ENCODE measurements at regions not wholly inside any gene's neighbourhood (a gene's known extent, or its start where the extent isn't known, plus 50 kb on each side); places are given as distances from the start of the nearest gene placed in this dataset.

DNA sequence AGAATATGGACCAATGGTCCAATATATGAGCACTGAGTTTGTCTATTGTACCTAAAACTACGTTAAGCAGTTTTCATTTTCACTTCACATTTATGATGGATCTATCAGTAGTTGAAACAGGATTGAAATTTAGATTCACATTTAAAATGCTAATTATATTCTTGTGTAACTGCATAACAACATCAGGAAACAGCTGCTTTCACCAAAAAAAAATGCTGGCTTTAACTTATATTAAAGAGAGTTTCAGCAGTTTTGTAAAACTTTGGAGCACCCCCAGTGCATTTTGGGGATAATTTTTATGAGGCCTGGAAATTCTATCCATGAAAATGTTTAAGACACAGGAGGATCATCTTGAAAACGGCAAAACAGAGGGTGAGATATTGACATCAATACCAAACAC, 142.8 kb upstream of the ROBO2 start:
- Histone ChIP-seq H3K9ac (ENCODE audit: low read depth, low read length, poor library complexity) (no peak overlapping the region), H3K23ac (ENCODE audit: low read depth, low read length, poor library complexity) (no peak overlapping the region), H3K9me3 (replicated peaks in 1 of 2; ENCODE audit: control insufficient read depth in 2 of 2, insufficient read depth in 1 of 2, low read depth in 1 of 2, low read length in 2 of 2) (no peaks in the 10 kb centered on the region), H3K18ac (ENCODE audit: low read length) (no peak overlapping the region), H4K8ac (ENCODE audit: low read depth, low read length) (no peak overlapping the region), H2BK15ac (ENCODE audit: low read length) (no peak overlapping the region), H3K36me3 (replicated peaks in 1 of 2; ENCODE audit: control insufficient read depth in 2 of 2, insufficient read depth in 2 of 2, low read length in 2 of 2) (no peaks in the 10 kb centered on the region), H2AFZ (ENCODE audit: low read length) (no peak overlapping the region), H4K91ac (ENCODE audit: low read depth, low read length, poor library complexity) (no peak overlapping the region), H3K4me1 (ENCODE audit: control insufficient read depth in 2 of 2, insufficient read depth in 1 of 2, low read depth in 1 of 2, low read length in 2 of 2) (no peaks in the 10 kb centered on the region), H2AK5ac (ENCODE audit: low read depth, low read length) (no peak overlapping the region), H2BK5ac (ENCODE audit: low read length) (no peak overlapping the region), H3K14ac (ENCODE audit: low read length) (no peak overlapping the region), H2BK12ac (ENCODE audit: low read length) (no peak overlapping the region), H3K4me3 (ENCODE audit: low read length in 2 of 2) (no peak overlapping the region), H3K79me1 (ENCODE audit: low read depth, low read length) (no peaks in the 10 kb centered on the region), H3K4ac (ENCODE audit: low read length) (no peak overlapping the region), H3K27me3 (ENCODE audit: control insufficient read depth in 3 of 3, insufficient read depth in 3 of 3, low read depth in 1 of 3, low read length in 3 of 3) (no peaks in the 10 kb centered on the region), H2BK120ac (ENCODE audit: low read depth, low read length) (no peak overlapping the region), H3K27ac (replicated peaks; ENCODE audit: low read length) (no peak overlapping the region), H3K4me2 (ENCODE audit: insufficient read depth, low read length, poor library complexity, severe bottlenecking) (no peak overlapping the region)
- no peak for DNase-seq (ENCODE audit: low spot score)
- no CpG with 5 or more reads among the region's 2 CpGs for WGBS, 2 donors (ENCODE audit: extremely low coverage in 2 of 2, insufficient read length in 2 of 2, insufficient replicate concordance in 1 of 2)

DNA sequence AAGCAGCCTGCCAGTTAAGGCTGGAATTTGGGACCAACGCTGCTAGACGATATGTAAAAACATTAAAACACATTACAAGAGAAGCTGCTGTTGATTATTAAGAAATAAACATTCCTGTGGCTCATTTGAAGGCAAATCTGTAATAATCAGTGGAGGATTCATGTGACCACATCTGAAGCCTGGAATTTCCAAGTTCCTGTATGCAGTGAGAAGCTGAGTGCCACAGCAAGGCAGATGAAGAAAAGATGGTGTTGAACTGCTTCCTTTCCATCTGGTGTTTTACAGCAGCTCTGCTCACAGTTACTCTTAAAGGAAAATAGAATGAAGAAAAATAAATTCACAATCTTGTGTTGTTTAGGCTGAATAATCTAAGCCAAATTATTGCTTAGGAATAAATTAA, 139.3 kb upstream of the ROBO2 start:
- Histone ChIP-seq H3K4ac (ENCODE audit: low read length) (no peak overlapping the region), H2AFZ (ENCODE audit: low read length) (no peak overlapping the region), H2BK120ac (ENCODE audit: low read depth, low read length) (no peak overlapping the region), H3K9me3 (replicated peaks in 1 of 2; ENCODE audit: control insufficient read depth in 2 of 2, insufficient read depth in 1 of 2, low read depth in 1 of 2, low read length in 2 of 2) (no peaks in the 10 kb centered on the region), H2BK15ac (ENCODE audit: low read length) (no peak overlapping the region), H3K79me1 (ENCODE audit: low read depth, low read length) (no peaks in the 10 kb centered on the region), H3K4me1 (ENCODE audit: control insufficient read depth in 2 of 2, insufficient read depth in 1 of 2, low read depth in 1 of 2, low read length in 2 of 2) (no peaks in the 10 kb centered on the region), H3K36me3 (replicated peaks in 1 of 2; ENCODE audit: control insufficient read depth in 2 of 2, insufficient read depth in 2 of 2, low read length in 2 of 2) (no peaks in the 10 kb centered on the region), H3K18ac (ENCODE audit: low read length) (no peak overlapping the region), H2BK5ac (ENCODE audit: low read length) (no peak overlapping the region), H3K27me3 (ENCODE audit: control insufficient read depth in 3 of 3, insufficient read depth in 3 of 3, low read depth in 1 of 3, low read length in 3 of 3) (no peaks in the 10 kb centered on the region), H4K91ac (ENCODE audit: low read depth, low read length, poor library complexity) (no peak overlapping the region), H3K9ac (ENCODE audit: low read depth, low read length, poor library complexity) (no peak overlapping the region), H3K14ac (ENCODE audit: low read length) (no peak overlapping the region), H3K27ac (replicated peaks; ENCODE audit: low read length) (no peak overlapping the region), H2BK12ac (ENCODE audit: low read length) (no peak overlapping the region), H4K8ac (ENCODE audit: low read depth, low read length) (no peak overlapping the region), H2AK5ac (ENCODE audit: low read depth, low read length) (no peak overlapping the region), H3K4me3 (ENCODE audit: low read length in 2 of 2) (no peak overlapping the region), H3K4me2 (ENCODE audit: insufficient read depth, low read length, poor library complexity, severe bottlenecking) (no peak overlapping the region), H3K23ac (ENCODE audit: low read depth, low read length, poor library complexity) (no peak overlapping the region)
- no CpG with 5 or more reads among the region's 2 CpGs for WGBS, 2 donors (ENCODE audit: extremely low coverage in 2 of 2, insufficient read length in 2 of 2, insufficient replicate concordance in 1 of 2)
- DNase-seq (ENCODE audit: low spot score), result no peak

DNA sequence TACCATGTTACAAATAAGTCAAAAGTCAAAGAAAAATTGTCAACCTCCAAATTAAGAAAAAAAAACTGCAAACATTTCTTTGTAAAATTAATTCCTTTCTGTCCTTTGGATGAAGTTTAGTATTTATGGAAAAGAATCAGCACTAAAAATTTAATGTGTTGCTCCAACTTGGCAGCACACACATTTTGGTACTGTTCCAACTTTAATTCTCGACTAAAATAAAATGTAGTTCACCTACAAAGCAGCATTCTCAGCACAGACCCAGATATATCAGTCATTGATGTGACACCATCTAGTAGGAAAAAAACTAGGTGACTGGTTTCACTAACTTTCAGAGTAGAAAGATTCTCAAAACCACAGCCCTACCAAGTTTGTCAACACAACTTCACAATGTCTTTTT, 131.7 kb upstream of the ROBO2 start:
- Histone ChIP-seq H4K8ac (ENCODE audit: low read depth, low read length) (no peak overlapping the region), H3K4me3 (ENCODE audit: low read length in 2 of 2) (no peak overlapping the region)
- WGBS, 2 donors (ENCODE audit: extremely low coverage in 2 of 2, insufficient read length in 2 of 2, insufficient replicate concordance in 1 of 2), result no CpG with 5 or more reads among the region's 1 CpG

DNA sequence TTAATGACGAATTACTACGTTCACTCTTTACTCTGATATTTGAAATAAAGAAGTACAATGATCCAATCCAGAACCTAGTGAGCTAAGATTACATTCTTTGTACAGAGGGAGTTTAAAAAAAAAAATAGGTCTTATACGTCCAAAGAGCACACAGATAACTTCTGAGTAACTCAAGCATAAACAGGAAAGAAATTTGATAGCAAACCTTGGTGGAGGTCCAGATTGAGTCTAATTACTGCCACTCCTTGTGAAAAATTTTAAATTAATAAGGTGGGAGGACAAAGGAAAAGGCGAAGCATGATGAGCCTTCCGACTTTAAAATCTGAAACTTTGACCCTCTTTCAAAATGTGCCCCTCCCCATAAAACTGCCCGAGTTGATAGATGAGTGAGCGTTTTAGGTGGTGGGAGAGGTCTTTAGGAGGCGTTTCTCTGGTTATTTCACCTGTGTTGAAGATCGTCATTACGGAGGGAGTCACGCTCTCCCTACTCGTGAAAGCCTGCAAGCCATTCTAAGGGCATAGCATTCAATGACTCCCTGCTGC, 127.0 kb upstream of the ROBO2 start:
- H3K9ac ChIP-seq (ENCODE audit: low read depth, low read length, poor library complexity), result no peak overlapping the region
- H2BK5ac ChIP-seq (ENCODE audit: low read length), result no peak overlapping the region
- WGBS, 2 donors (ENCODE audit: extremely low coverage in 2 of 2, insufficient read length in 2 of 2, insufficient replicate concordance in 1 of 2), result no CpG with 5 or more reads among the region's 12 CpGs
- H4K91ac ChIP-seq (ENCODE audit: low read depth, low read length, poor library complexity), result no peak overlapping the region
- no peak overlapping the region for H3K27ac ChIP-seq (replicated peaks; ENCODE audit: low read length)
- H3K79me1 ChIP-seq (ENCODE audit: low read depth, low read length), result no peaks in the 10 kb centered on the region
- H3K4me3 ChIP-seq (ENCODE audit: low read length in 2 of 2), result no peak overlapping the region
- H3K27me3 ChIP-seq (ENCODE audit: control insufficient read depth in 3 of 3, insufficient read depth in 3 of 3, low read depth in 1 of 3, low read length in 3 of 3), result no peaks in the 10 kb centered on the region
- no peak overlapping the region for H2AK5ac ChIP-seq (ENCODE audit: low read depth, low read length)
- no peaks in the 10 kb centered on the region for H3K9me3 ChIP-seq (replicated peaks in 1 of 2; ENCODE audit: control insufficient read depth in 2 of 2, insufficient read depth in 1 of 2, low read depth in 1 of 2, low read length in 2 of 2)
- no peak overlapping the region for H3K4me2 ChIP-seq (ENCODE audit: insufficient read depth, low read length, poor library complexity, severe bottlenecking)
- no peak overlapping the region for H3K4ac ChIP-seq (ENCODE audit: low read length)
- H4K8ac ChIP-seq (ENCODE audit: low read depth, low read length), result no peak overlapping the region
- H3K14ac ChIP-seq (ENCODE audit: low read length), result no peak overlapping the region
- DNase-seq (ENCODE audit: low spot score), result no peak
- H2BK12ac ChIP-seq (ENCODE audit: low read length), result no peak overlapping the region
- no peak overlapping the region for H3K18ac ChIP-seq (ENCODE audit: low read length)
- no peaks in the 10 kb centered on the region for H3K36me3 ChIP-seq (replicated peaks in 1 of 2; ENCODE audit: control insufficient read depth in 2 of 2, insufficient read depth in 2 of 2, low read length in 2 of 2)
- H3K23ac ChIP-seq (ENCODE audit: low read depth, low read length, poor library complexity), result no peak overlapping the region
- no peak overlapping the region for H2BK120ac ChIP-seq (ENCODE audit: low read depth, low read length)
- no peaks in the 10 kb centered on the region for H3K4me1 ChIP-seq (ENCODE audit: control insufficient read depth in 2 of 2, insufficient read depth in 1 of 2, low read depth in 1 of 2, low read length in 2 of 2)
- H2BK15ac ChIP-seq (ENCODE audit: low read length), result no peak overlapping the region
- no peak overlapping the region for H2AFZ ChIP-seq (ENCODE audit: low read length)

More for the DNA sequence above, 131.7 kb upstream of the ROBO2 start:
- Histone ChIP-seq H2AFZ (ENCODE audit: low read length) (no peak overlapping the region), H3K9ac (ENCODE audit: low read depth, low read length, poor library complexity) (no peak overlapping the region), H3K79me1 (ENCODE audit: low read depth, low read length) (no peaks in the 10 kb centered on the region), H3K4me1 (ENCODE audit: control insufficient read depth in 2 of 2, insufficient read depth in 1 of 2, low read depth in 1 of 2, low read length in 2 of 2) (no peaks in the 10 kb centered on the region), H3K4me2 (ENCODE audit: insufficient read depth, low read length, poor library complexity, severe bottlenecking) (no peak overlapping the region), H3K18ac (ENCODE audit: low read length) (no peak overlapping the region), H3K23ac (ENCODE audit: low read depth, low read length, poor library complexity) (no peak overlapping the region), H3K27me3 (ENCODE audit: control insufficient read depth in 3 of 3, insufficient read depth in 3 of 3, low read depth in 1 of 3, low read length in 3 of 3) (no peaks in the 10 kb centered on the region), H2BK5ac (ENCODE audit: low read length) (no peak overlapping the region), H3K14ac (ENCODE audit: low read length) (no peak overlapping the region), H2BK15ac (ENCODE audit: low read length) (no peak overlapping the region), H3K27ac (replicated peaks; ENCODE audit: low read length) (no peak overlapping the region), H3K9me3 (replicated peaks in 1 of 2; ENCODE audit: control insufficient read depth in 2 of 2, insufficient read depth in 1 of 2, low read depth in 1 of 2, low read length in 2 of 2) (no peaks in the 10 kb centered on the region), H3K4ac (ENCODE audit: low read length) (no peak overlapping the region), H4K91ac (ENCODE audit: low read depth, low read length, poor library complexity) (no peak overlapping the region), H2BK12ac (ENCODE audit: low read length) (no peak overlapping the region), H3K36me3 (replicated peaks in 1 of 2; ENCODE audit: control insufficient read depth in 2 of 2, insufficient read depth in 2 of 2, low read length in 2 of 2) (no peaks in the 10 kb centered on the region), H2AK5ac (ENCODE audit: low read depth, low read length) (no peak overlapping the region), H2BK120ac (ENCODE audit: low read depth, low read length) (no peak overlapping the region)
- no peak for DNase-seq (ENCODE audit: low spot score)

All from neuronal stem cell (in vitro differentiated cells).